ENCODE measurements at regions not wholly inside any gene's neighbourhood (a gene's known extent, or its start where the extent isn't known, plus 50 kb on each side); places are given as distances from the start of the nearest gene placed in this dataset.

GRCh38 chr5:54703133-54703532 lies 185.6 kb downstream of the SNX18 start:
- Mint-ChIP-seq H3K36me3 (ENCODE audit: insufficient read depth, unreplicated experiment) (no peaks in the 10 kb centered on the region), H3K4me3 (ENCODE audit: unreplicated experiment) (no peak overlapping the region), H3K9me3 (ENCODE audit: unreplicated experiment) (no peaks in the 10 kb centered on the region), H3K27ac (ENCODE audit: unreplicated experiment) (no peak overlapping the region), H3K4me1 (ENCODE audit: low read depth, unreplicated experiment) (no peaks in the 10 kb centered on the region), H3K27me3 (ENCODE audit: insufficient read depth, unreplicated experiment) (peaks cover 10% of the 10 kb centered on the region)
- Histone ChIP-seq H3K4me3 (ENCODE audit: low read depth, low read length) (no peak overlapping the region), H3K9me3 (no peaks in the 10 kb centered on the region), H3K27me3 (replicated peaks; ENCODE audit: control insufficient read depth, insufficient read depth, low read length) (no peaks in the 10 kb centered on the region), H3K36me3 (ENCODE audit: control insufficient read depth, insufficient read depth, low read length) (no peaks in the 10 kb centered on the region), H3K4me1 (no peaks in the 10 kb centered on the region)
- no peak for TF ChIP-seq CTCF (IDR thresholded peaks at IDR 0.05; ENCODE audit: insufficient read depth in 1 of 2, low read depth in 1 of 2, low read length in 1 of 2, severe bottlenecking in 1 of 2, unreplicated experiment in 1 of 2)
- CTCF ChIA-PET, result no interaction called here
- POLR2A ChIA-PET, result no interaction called here
- no TSS peak for BruUV-seq (replicated peaks)
- intact Hi-C loops (cut with micrococcal nuclease; ENCODE audit: unreplicated experiment), result no loop called here
- no peak for DNase-seq

DNA sequence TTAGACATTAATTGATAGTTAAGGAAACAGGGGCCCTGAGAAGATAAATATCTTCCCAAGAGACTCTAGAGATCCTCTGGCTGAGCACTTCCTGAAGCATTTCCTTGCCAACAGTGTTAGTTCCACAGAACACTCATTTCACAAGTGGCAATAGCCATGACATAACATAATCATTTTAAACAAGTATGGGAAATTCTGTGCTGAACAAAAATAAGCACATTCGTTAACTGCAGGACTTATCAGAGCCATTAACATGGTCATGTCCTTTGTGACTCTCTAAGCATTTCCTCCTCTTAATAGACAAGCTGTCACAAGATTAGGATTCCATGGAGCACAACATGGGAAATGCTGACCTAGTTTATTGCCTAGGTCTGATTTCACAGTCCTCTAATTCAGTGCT lies 184.9 kb downstream of the SNX18 start:
- H3K27ac Mint-ChIP-seq (ENCODE audit: unreplicated experiment), result no peak overlapping the region
- no TSS peak for BruUV-seq (replicated peaks)
- Histone ChIP-seq H3K9me3 (no peaks in the 10 kb centered on the region), H3K27me3 (replicated peaks; ENCODE audit: control insufficient read depth, insufficient read depth, low read length) (no peaks in the 10 kb centered on the region), H3K36me3 (ENCODE audit: control insufficient read depth, insufficient read depth, low read length) (no peaks in the 10 kb centered on the region), H3K4me1 (no peaks in the 10 kb centered on the region), H3K4me3 (ENCODE audit: low read depth, low read length) (no peak overlapping the region)
- no peaks in the 10 kb centered on the region for H3K9me3 Mint-ChIP-seq (ENCODE audit: unreplicated experiment)
- intact Hi-C loops (cut with micrococcal nuclease; ENCODE audit: unreplicated experiment), result no loop called here
- no peak for TF ChIP-seq CTCF (IDR thresholded peaks at IDR 0.05; ENCODE audit: insufficient read depth in 1 of 2, low read depth in 1 of 2, low read length in 1 of 2, severe bottlenecking in 1 of 2, unreplicated experiment in 1 of 2)
- H3K4me1 Mint-ChIP-seq (ENCODE audit: low read depth, unreplicated experiment), result no peaks in the 10 kb centered on the region
- H3K36me3 Mint-ChIP-seq (ENCODE audit: insufficient read depth, unreplicated experiment), result no peaks in the 10 kb centered on the region
- CTCF ChIA-PET, result no interaction called here
- no peak for DNase-seq
- POLR2A ChIA-PET, result no interaction called here
- peaks cover 10% of the 10 kb centered on the region for H3K27me3 Mint-ChIP-seq (ENCODE audit: insufficient read depth, unreplicated experiment)
- H3K4me3 Mint-ChIP-seq (ENCODE audit: unreplicated experiment), result no peak overlapping the region

- no peak overlapping the region for H3K27ac Mint-ChIP-seq (ENCODE audit: unreplicated experiment)
- ChIA-PET CTCF (no interaction called here), POLR2A (no interaction called here)
- Histone ChIP-seq H3K27me3 (replicated peaks; ENCODE audit: control insufficient read depth, insufficient read depth, low read length) (no peaks in the 10 kb centered on the region), H3K4me1 (no peaks in the 10 kb centered on the region), H3K36me3 (ENCODE audit: control insufficient read depth, insufficient read depth, low read length) (no peaks in the 10 kb centered on the region; the same call in 1 of the 2 replicates), H3K4me3 (ENCODE audit: low read depth, low read length) (no peak overlapping the region), H3K9me3 (no peaks in the 10 kb centered on the region)
- no peak for TF ChIP-seq CTCF (IDR thresholded peaks at IDR 0.05; ENCODE audit: insufficient read depth in 1 of 2, low read depth in 1 of 2, low read length in 1 of 2, severe bottlenecking in 1 of 2, unreplicated experiment in 1 of 2)
- H3K9me3 Mint-ChIP-seq (ENCODE audit: unreplicated experiment), result no peaks in the 10 kb centered on the region
- H3K27me3 Mint-ChIP-seq (ENCODE audit: insufficient read depth, unreplicated experiment), result peaks cover 8% of the 10 kb centered on the region
- no peaks in the 10 kb centered on the region for H3K36me3 Mint-ChIP-seq (ENCODE audit: insufficient read depth, unreplicated experiment)
- H3K4me3 Mint-ChIP-seq (ENCODE audit: unreplicated experiment), result no peak overlapping the region
- no peaks in the 10 kb centered on the region for H3K4me1 Mint-ChIP-seq (ENCODE audit: low read depth, unreplicated experiment)
- intact Hi-C loops (cut with micrococcal nuclease; ENCODE audit: unreplicated experiment), result no loop called here
- peak in 1 of 2 experiments; percentile 32 for DNase-seq
- no TSS peak for BruUV-seq (replicated peaks)
These were observed 183.5 kb downstream of the SNX18 start for GRCh38 chr5:54700986-54701578.
